Esophagus muscularis mucosa (tissue), 4 donors: ENCODE measurements at regions not wholly inside any gene's neighbourhood (a gene's known extent, or its start where the extent isn't known, plus 50 kb on each side); places are given as distances from the start of the nearest gene placed in this dataset.
"Not testable (repeated sequence)": the region's sequence is repeated elsewhere in the genome, so short reads cannot be mapped to it uniquely, and the experiment has no call there.

Source experiments
- DNase-seq: peaks from one replicate; pipeline ENCODE4 v3.0.0-alpha.2; 2017; ENCODE audit errors: extremely low spot score
- H3K27ac ChIP-seq, 4 donors: fragments of 200-600 bp; sonication (generic); replicated peaks in 1 of 4; 1 replicate in 3 of 4; 2 replicates in 1 of 4; pipeline ENCODE4 v1.5.1; 2016 to 2019; ENCODE audit warnings: mild to moderate bottlenecking in 1 of 4
- H3K27me3 ChIP-seq, 4 donors: fragments of 200-600 bp; sonication (generic); one replicate each; pipeline versions ENCODE4 v1.5.1 to v1.6.0; 2016 to 2019
- H3K36me3 ChIP-seq, 4 donors: fragments of 200-600 bp; sonication (generic); one replicate each; pipeline ENCODE4 v1.5.1; 2016 to 2019
- H3K4me1 ChIP-seq, 4 donors: fragments of 200-600 bp; sonication (generic); one replicate each; pipeline ENCODE4 v1.5.1; 2016 to 2019
- H3K4me3 ChIP-seq, 4 donors: fragments of 200-600 bp; sonication (generic); 1 replicate in 2 of 4; 2 replicates in 2 of 4; pipeline ENCODE4 v1.5.1; 2016 to 2019; ENCODE audit warnings: mild to moderate bottlenecking in 4 of 4, moderate library complexity in 1 of 4
- H3K9me3 ChIP-seq, 4 donors: fragments of 200-600 bp; sonication (generic); 1 replicate in 3 of 4; 2 replicates in 1 of 4; pipeline ENCODE4 v1.5.1; 2016 to 2019
- EP300 ChIP-seq: sonication (generic); formaldehyde crosslinking; IDR thresholded peaks from one replicate; pipeline ENCODE4 v1.6.1; 2017; ENCODE audit warnings: antibody characterized with exemption
- POLR2A ChIP-seq: fragments of 450-650 bp; IDR thresholded peaks from one replicate; pipeline ENCODE4 v1.6.1; 2017; ENCODE audit warnings: antibody characterized with exemption, moderate library complexity, mild to moderate bottlenecking, low read depth
- POLR2AphosphoS5 ChIP-seq, 2 donors: sonication (generic); formaldehyde crosslinking; IDR thresholded peaks; one replicate each; pipeline ENCODE4 v1.6.1; 2017; ENCODE audit warnings: antibody characterized with exemption in 2 of 2
- WGBS: methylation state at CpG from one replicate; pipeline ENCODE4 v1.1.5; 2018; 5-methylcytosine and 5-hydroxymethylcytosine counted together
- intact Hi-C: fragments of 100-400 bp; cut with DNase I; formaldehyde crosslinking; loops from one replicate; pipeline ENCODE4 v1.15.1; 2023
- TF ChIP-seq, protein P1 (sequence below), 3 experiments: fragments of 200-600 bp in 2 of 3; fragments of 450-650 bp in 1 of 3; sonication (generic) in 2 of 3; IDR thresholded peaks; one replicate each; pipeline ENCODE4 v1.5.1; 2017 to 2019; ENCODE audit warnings: antibody characterized with exemption in 3 of 3, mild to moderate bottlenecking in 2 of 3, moderate library complexity in 1 of 3

GRCh38 chr3:8353364-8353763 is 148.3 kb upstream of the LMCD1 start:
- intact Hi-C loops, result no loop called here
- WGBS, result 93% methylated on average over 2 of the region's 2 CpGs
- Histone ChIP-seq H3K9me3 (no peaks in the 10 kb centered on the region), H3K27me3 (no peaks in the 10 kb centered on the region), H3K4me3 (no peak overlapping the region), H3K4me1 (no peaks in the 10 kb centered on the region), H3K36me3 (no peaks in the 10 kb centered on the region), H3K27ac (no peak overlapping the region)
- no peak for DNase-seq
- TF ChIP-seq, protein P1, sequence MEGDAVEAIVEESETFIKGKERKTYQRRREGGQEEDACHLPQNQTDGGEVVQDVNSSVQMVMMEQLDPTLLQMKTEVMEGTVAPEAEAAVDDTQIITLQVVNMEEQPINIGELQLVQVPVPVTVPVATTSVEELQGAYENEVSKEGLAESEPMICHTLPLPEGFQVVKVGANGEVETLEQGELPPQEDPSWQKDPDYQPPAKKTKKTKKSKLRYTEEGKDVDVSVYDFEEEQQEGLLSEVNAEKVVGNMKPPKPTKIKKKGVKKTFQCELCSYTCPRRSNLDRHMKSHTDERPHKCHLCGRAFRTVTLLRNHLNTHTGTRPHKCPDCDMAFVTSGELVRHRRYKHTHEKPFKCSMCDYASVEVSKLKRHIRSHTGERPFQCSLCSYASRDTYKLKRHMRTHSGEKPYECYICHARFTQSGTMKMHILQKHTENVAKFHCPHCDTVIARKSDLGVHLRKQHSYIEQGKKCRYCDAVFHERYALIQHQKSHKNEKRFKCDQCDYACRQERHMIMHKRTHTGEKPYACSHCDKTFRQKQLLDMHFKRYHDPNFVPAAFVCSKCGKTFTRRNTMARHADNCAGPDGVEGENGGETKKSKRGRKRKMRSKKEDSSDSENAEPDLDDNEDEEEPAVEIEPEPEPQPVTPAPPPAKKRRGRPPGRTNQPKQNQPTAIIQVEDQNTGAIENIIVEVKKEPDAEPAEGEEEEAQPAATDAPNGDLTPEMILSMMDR (IDR thresholded peaks at IDR 0.05), result no peak
- TF ChIP-seq POLR2AphosphoS5 (IDR thresholded peaks at IDR 0.05), result no peak
- TF ChIP-seq EP300, result no peak
- TF ChIP-seq POLR2A, result no peak

- 83% methylated on average over 1 of the region's 1 CpG for WGBS
Measured at GRCh38 chr3:8355346-8355745, 146.3 kb upstream of the LMCD1 start.

DNA sequence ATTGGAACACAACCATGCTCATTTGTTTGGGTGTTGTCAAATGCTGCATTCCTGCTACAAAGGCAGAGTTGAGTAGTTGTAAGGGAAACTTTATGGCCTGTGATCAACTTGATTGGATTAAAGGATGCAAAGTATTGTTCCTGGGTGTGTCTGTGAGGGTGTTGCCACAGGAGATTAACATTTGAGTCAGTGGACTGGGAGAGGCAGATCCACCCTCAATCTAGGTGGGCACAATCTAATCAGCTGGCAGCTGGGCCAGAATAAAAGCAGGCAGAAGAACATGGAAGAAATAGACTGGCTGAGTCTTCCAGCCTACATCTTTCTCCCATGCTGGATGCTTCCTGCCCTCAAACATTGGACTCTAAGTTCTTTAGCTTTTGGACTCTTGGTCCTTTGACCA is 145.6 kb upstream of the LMCD1 start:
- H3K4me3 ChIP-seq, H3K36me3 ChIP-seq, H3K27me3 ChIP-seq, H3K9me3 ChIP-seq, H3K4me1 ChIP-seq, intact Hi-C loops, DNase-seq, H3K27ac ChIP-seq: not testable (repeated sequence)

More at GRCh38 chr3:8355346-8355745, 146.3 kb upstream of the LMCD1 start:
- intact Hi-C loops, result no loop called here
- Histone ChIP-seq H3K27ac (no peak overlapping the region), H3K4me1 (no peaks in the 10 kb centered on the region), H3K9me3 (no peaks in the 10 kb centered on the region), H3K4me3 (no peak overlapping the region), H3K36me3 (no peaks in the 10 kb centered on the region), H3K27me3 (no peaks in the 10 kb centered on the region)
- TF ChIP-seq POLR2AphosphoS5 (IDR thresholded peaks at IDR 0.05), result no peak
- TF ChIP-seq EP300, result no peak
- no peak for TF ChIP-seq POLR2A
- TF ChIP-seq, protein P1 (IDR thresholded peaks at IDR 0.05), result no peak
- no peak for DNase-seq

DNA sequence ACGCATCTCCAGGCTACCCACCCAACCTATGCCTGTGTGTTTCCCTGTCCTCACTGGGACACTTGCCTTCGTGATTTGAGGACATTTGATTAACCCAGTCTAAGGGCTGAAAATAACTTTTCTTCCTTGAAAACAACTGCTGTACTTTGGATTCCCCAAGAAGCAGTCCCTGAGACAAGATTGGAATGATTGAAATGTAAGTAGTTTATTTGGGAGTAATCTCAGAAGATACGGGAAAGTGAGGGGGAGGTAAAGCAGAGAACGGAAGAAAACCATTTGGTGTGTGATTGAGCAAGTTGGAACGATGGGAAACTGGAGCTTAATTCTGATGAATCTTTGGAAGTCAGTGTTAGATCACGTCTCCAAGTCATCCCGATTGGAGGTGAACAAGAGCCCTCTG is 143.8 kb upstream of the LMCD1 start:
- no peaks in the 10 kb centered on the region for H3K4me1 ChIP-seq
- H3K27ac ChIP-seq, result no peak overlapping the region
- no peak overlapping the region for H3K4me3 ChIP-seq
- DNase-seq, result no peak
- no peaks in the 10 kb centered on the region for H3K36me3 ChIP-seq
- H3K9me3 ChIP-seq, result no peaks in the 10 kb centered on the region
- intact Hi-C loops, result no loop called here
- 66% methylated on average over 7 of the region's 7 CpGs for WGBS
- TF ChIP-seq POLR2A (no peak), POLR2AphosphoS5 (IDR thresholded peaks at IDR 0.05) (no peak), EP300 (no peak)
- TF ChIP-seq, protein P1 (IDR thresholded peaks at IDR 0.05), result no peak
- H3K27me3 ChIP-seq, result no peaks in the 10 kb centered on the region

DNA sequence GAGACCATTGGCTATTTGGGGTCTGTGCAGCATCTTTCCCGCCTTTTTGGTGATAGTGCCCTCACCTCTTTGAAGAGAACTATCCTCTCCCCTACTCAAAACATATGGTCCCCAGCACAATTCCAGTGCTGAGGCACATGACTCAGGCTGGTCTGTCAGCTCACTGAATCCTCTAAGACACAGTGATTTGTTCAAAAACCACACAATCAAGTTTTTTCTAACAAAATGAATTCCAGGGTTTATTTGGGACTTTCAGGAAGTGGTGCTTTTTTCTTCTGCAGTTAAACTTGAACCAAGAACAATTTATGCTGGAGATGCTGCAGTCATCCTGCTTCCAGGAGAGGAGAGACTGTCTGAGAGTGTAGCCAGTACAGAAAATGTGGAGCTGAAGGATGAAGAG is 142.5 kb upstream of the LMCD1 start:
- Histone ChIP-seq H3K9me3 (no peaks in the 10 kb centered on the region), H3K27ac (no peak overlapping the region), H3K4me3 (no peak overlapping the region), H3K36me3 (no peaks in the 10 kb centered on the region), H3K4me1 (no peaks in the 10 kb centered on the region), H3K27me3 (no peaks in the 10 kb centered on the region)
- intact Hi-C loops, result no loop called here
- DNase-seq, result no peak
- 88% methylated on average over 1 of the region's 1 CpG for WGBS
- no peak for TF ChIP-seq POLR2AphosphoS5 (IDR thresholded peaks at IDR 0.05)
- TF ChIP-seq EP300, result no peak
- TF ChIP-seq, protein P1 (IDR thresholded peaks at IDR 0.05), result no peak
- no peak for TF ChIP-seq POLR2A
